ENCODE measurements at regions not wholly inside any gene's neighbourhood (a gene's known extent, or its start where the extent isn't known, plus 50 kb on each side); places are given as distances from the start of the nearest gene placed in this dataset.

GRCh38 chr1:229027622-229028182, 243.2 kb upstream of the RAB4A start:
- TF ChIP-seq POLR2A (IDR thresholded peaks at IDR 0.05): no peak
- no peak for TF ChIP-seq CTCF (IDR thresholded peaks at IDR 0.05)

All from right lobe of liver (tissue), 4 donors.